HCT116 (cell line): ENCODE measurements at regions not wholly inside any gene's neighbourhood (a gene's known extent, or its start where the extent isn't known, plus 50 kb on each side); places are given as distances from the start of the nearest gene placed in this dataset.

Experiments used
- ATAC-seq: fragments of 200-7000 bp; cut with Tn5 transposase; 2 replicates; pipeline ENCODE4 v1.9.1; 2020; ENCODE audit warnings: mild to moderate bottlenecking, moderate library complexity
- BruUV-seq: library from RNA; stranded (reverse); fragments of 400-500 nt; replicated peaks from 2 replicates; lab custom pipeline; 2021; lab: Mats Ljungman, UMichigan
- CTCF ChIA-PET: fragments of 300-600 bp; sonication (Branson Sonifier 250); formaldehyde crosslinking; loops from one replicate; lab custom pipeline; 2021; ENCODE audit warnings: antibody characterized with exemption; lab: Charles Lee
- POLR2A ChIA-PET: fragments of 300-600, 350-600 bp; sonication (Branson Sonifier 250); formaldehyde crosslinking; loops from one replicate; lab custom pipeline; 2021; ENCODE audit warnings: antibody characterized with exemption; lab: Charles Lee
- RAD21 ChIA-PET, 2 experiments: fragments of 300-600 bp; sonication (Branson Sonifier 250); formaldehyde crosslinking; loops; one replicate each; lab custom pipeline; 2023; ENCODE audit warnings: low total read pairs in 2 of 2; ENCODE audit not compliant: uncharacterized antibody in 2 of 2, unreplicated experiment in 2 of 2, low non-redundant PET in 1 of 2; lab: Charles Lee
- DNase-seq: peaks from one replicate; pipeline ENCODE4 v3.0.0-alpha.2; 2010; ENCODE audit warnings: low read depth, low spot score
- H2AFZ ChIP-seq: fragments of 200-600 bp; shearing (Covaris generic), sonication (generic); 2 replicates; pipeline ENCODE4 v1.6.1; 2017; ENCODE audit warnings: low read depth, mixed run types, mixed read lengths, antibody characterized with exemption, low read length; ENCODE audit not compliant: poor library complexity, severe bottlenecking
- H3K27ac ChIP-seq: 2 replicates; pipeline ENCODE4 v1.5.1; 2012; ENCODE audit warnings: low read depth, low read length
- H3K27me3 ChIP-seq: fragments of 200-600 bp; sonication (generic); 2 replicates; pipeline ENCODE4 v1.6.1; 2016; ENCODE audit warnings: mixed run types, low read length, mixed read lengths; ENCODE audit not compliant: insufficient read depth
- H3K36me3 ChIP-seq, 2 experiments: fragments of 200-500 bp in 1 of 2; fragments of 200-600 bp in 1 of 2; sonication (Bioruptor generic) in 1 of 2; sonication (generic) in 1 of 2; 2 replicates each; pipeline versions ENCODE4 v1.5.1 to v1.6.1; 2014 to 2016; ENCODE audit warnings: low read length in 2 of 2, inconsistent platforms in 1 of 2, mixed read lengths in 1 of 2, mixed run types in 1 of 2; ENCODE audit not compliant: insufficient read depth in 2 of 2, control insufficient read depth in 1 of 2
- H3K4me1 ChIP-seq, 2 experiments: fragments of 200-600 bp in 1 of 2; sonication (generic) in 1 of 2; 2 replicates each; pipeline versions ENCODE4 v1.5.1 to v1.6.1; 2012 to 2017; ENCODE audit warnings: low read length in 2 of 2, inconsistent platforms in 1 of 2, mild to moderate bottlenecking in 1 of 2, mixed read lengths in 1 of 2, mixed run types in 1 of 2, moderate library complexity in 1 of 2; ENCODE audit not compliant: insufficient read depth in 2 of 2, control insufficient read depth in 1 of 2
- H3K4me2 ChIP-seq: fragments of 200-600 bp; sonication (generic); 2 replicates; pipeline ENCODE4 v1.6.1; 2017; ENCODE audit warnings: mixed run types, low read length, mixed read lengths
- H3K4me3 ChIP-seq, 2 experiments: fragments of 200-600 bp in 1 of 2; sonication (generic) in 1 of 2; replicated peaks in 1 of 2; 2 replicates each; pipeline ENCODE4 v1.5.1; 2011 to 2016; ENCODE audit warnings: low read length in 2 of 2, control low read depth in 1 of 2, low read depth in 1 of 2, mild to moderate bottlenecking in 1 of 2, mixed read lengths in 1 of 2, mixed run types in 1 of 2
- H3K79me2 ChIP-seq: fragments of 200-600 bp; sonication (generic); 2 replicates; pipeline ENCODE4 v1.6.1; 2017; ENCODE audit warnings: mild to moderate bottlenecking, mixed run types, low read length, moderate library complexity, mixed read lengths; ENCODE audit not compliant: insufficient read depth
- H3K9ac ChIP-seq: fragments of 200-600 bp; sonication (generic); 2 replicates; pipeline ENCODE4 v1.6.1; 2016; ENCODE audit warnings: low read length, mixed read lengths
- H3K9me2 ChIP-seq: fragments of 200-600 bp; sonication (generic), shearing (Covaris generic); 2 replicates; pipeline ENCODE4 v1.6.1; 2017; ENCODE audit warnings: mixed run types, mild to moderate bottlenecking, moderate library complexity; ENCODE audit not compliant: insufficient read depth
- H3K9me3 ChIP-seq, 2 experiments: fragments of 200-500 bp in 1 of 2; fragments of 200-600 bp in 1 of 2; sonication (Bioruptor generic) in 1 of 2; sonication (generic) in 1 of 2; 2 replicates each; pipeline ENCODE4 v1.6.1; 2014 to 2017; ENCODE audit warnings: low read length in 2 of 2, mixed read lengths in 2 of 2, inconsistent platforms in 1 of 2, low read depth in 1 of 2, mild to moderate bottlenecking in 1 of 2, mixed run types in 1 of 2, moderate library complexity in 1 of 2; ENCODE audit not compliant: control insufficient read depth in 1 of 2, insufficient read depth in 1 of 2
- H4K20me1 ChIP-seq: fragments of 200-600 bp; sonication (generic), shearing (Covaris generic); 2 replicates; pipeline ENCODE4 v1.6.1; 2017; ENCODE audit warnings: mixed run types, mild to moderate bottlenecking, moderate library complexity; ENCODE audit not compliant: insufficient read depth
- ATF3 ChIP-seq: IDR thresholded peaks from 2 replicates; pipeline ENCODE4 v1.6.1; 2012
- CBX3 ChIP-seq: IDR thresholded peaks from 2 replicates; pipeline ENCODE4 v1.6.1; 2012; ENCODE audit warnings: low read depth
- CEBPB ChIP-seq: IDR thresholded peaks from 2 replicates; pipeline ENCODE4 v1.6.1; 2012; ENCODE audit warnings: low read depth
- EGR1 ChIP-seq: IDR thresholded peaks from 2 replicates; pipeline ENCODE4 v1.6.1; 2012; ENCODE audit warnings: low read depth
- ELF1 ChIP-seq: IDR thresholded peaks from 2 replicates; pipeline ENCODE4 v1.6.1; 2012; ENCODE audit warnings: low read depth, borderline replicate concordance
- EZH2 ChIP-seq: fragments of 200-600 bp; sonication (generic); IDR thresholded peaks from 2 replicates; pipeline ENCODE4 v1.6.1; 2017; ENCODE audit warnings: antibody characterized with exemption, mixed run types
- EZH2phosphoT487 ChIP-seq: fragments of 200-600 bp; IDR thresholded peaks from 2 replicates; pipeline ENCODE4 v1.6.1; 2018; ENCODE audit warnings: antibody characterized with exemption, borderline replicate concordance
- FOSL1 ChIP-seq: IDR thresholded peaks from 2 replicates; pipeline ENCODE4 v1.6.1; 2012; ENCODE audit warnings: low read depth
- JUND ChIP-seq: IDR thresholded peaks from 2 replicates; pipeline ENCODE4 v1.6.1; 2012
- POLR2A ChIP-seq: IDR thresholded peaks from 2 replicates; pipeline ENCODE4 v1.7.0; 2011; ENCODE audit warnings: borderline replicate concordance; ENCODE audit not compliant: insufficient read depth, insufficient read length; ENCODE audit errors: extremely low read depth
- REST ChIP-seq: IDR thresholded peaks from 2 replicates; pipeline ENCODE4 v1.6.1; 2012; ENCODE audit warnings: low read depth
- SP1 ChIP-seq: IDR thresholded peaks from 2 replicates; pipeline ENCODE4 v1.6.1; 2012; ENCODE audit warnings: low read depth
- SRF ChIP-seq: IDR thresholded peaks from 2 replicates; pipeline ENCODE4 v1.6.1; 2012; ENCODE audit warnings: low read depth
- TCF7L2 ChIP-seq: IDR thresholded peaks from 2 replicates; pipeline ENCODE4 v1.7.0; 2011; ENCODE audit warnings: borderline replicate concordance, inconsistent platforms; ENCODE audit not compliant: insufficient read depth, insufficient read length; ENCODE audit errors: extremely low read depth
- YY1 ChIP-seq: IDR thresholded peaks from 2 replicates; pipeline ENCODE4 v1.6.1; 2011; ENCODE audit warnings: low read length, low read depth, moderate library complexity, mild to moderate bottlenecking; ENCODE audit not compliant: insufficient replicate concordance; ENCODE audit errors: extremely low read depth
- ZFX ChIP-seq: fragments of 450-650 bp; IDR thresholded peaks from 2 replicates; pipeline ENCODE4 v1.6.1; 2017
- ZNF274 ChIP-seq: fragments of 200-500 bp; sonication (Bioruptor generic); IDR thresholded peaks from 2 replicates; pipeline ENCODE4 v1.6.1; 2014; ENCODE audit warnings: mild to moderate bottlenecking, low read depth, low read length, inconsistent platforms
- intact Hi-C: fragments of 100-400 bp; cut with micrococcal nuclease; formaldehyde crosslinking; loops from 2 replicates; pipeline ENCODE4 v1.10.0; 2022
- TF ChIP-seq, protein P1 (sequence below), 3 experiments: fragments of 200-600 bp in 1 of 3; sonication (generic) in 1 of 3; IDR thresholded peaks in 2 of 3; conservative IDR thresholded peaks in 1 of 3; 2 replicates each; pipeline ENCODE4 v1.5.1; 2012 to 2017; ENCODE audit warnings: low read depth in 2 of 3, low read length in 2 of 3, antibody characterized with exemption in 1 of 3, borderline replicate concordance in 1 of 3, control low read depth in 1 of 3, mild to moderate bottlenecking in 1 of 3, mixed read lengths in 1 of 3, mixed run types in 1 of 3, moderate library complexity in 1 of 3; ENCODE audit not compliant: insufficient read depth in 1 of 3

DNA sequence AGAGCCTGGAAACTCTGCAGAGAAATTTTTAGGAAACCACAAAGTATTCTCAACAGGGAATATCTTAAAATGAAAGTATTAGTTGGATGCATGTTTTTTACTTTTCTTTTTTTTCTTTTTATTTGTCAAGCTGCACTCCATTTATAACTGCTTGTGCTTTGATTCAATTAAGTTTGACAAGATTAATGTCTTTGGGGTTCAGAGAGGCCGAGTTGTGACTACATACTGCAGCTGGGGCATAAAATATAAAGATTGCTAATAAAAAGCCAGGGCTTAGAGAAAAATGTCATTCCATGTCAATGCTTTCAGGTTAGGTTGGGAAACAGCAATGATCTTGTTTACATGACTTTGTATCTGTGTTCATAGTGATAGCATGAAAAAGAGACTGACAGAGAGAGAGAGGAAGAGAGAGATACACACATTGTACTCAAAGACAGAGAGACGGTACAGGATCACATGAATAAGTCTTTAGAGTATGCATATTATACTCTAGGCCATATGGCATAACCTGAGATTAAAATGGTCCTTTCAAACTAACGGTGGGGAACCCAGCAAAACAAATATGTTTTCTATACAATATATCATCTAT is 1022.3 kb upstream of the CNTNAP5 start:
- RAD21 ChIA-PET: no interaction called here
- ATAC-seq (no peak), DNase-seq (no peak)
- Histone ChIP-seq H4K20me1 (no peaks in the 10 kb centered on the region), H3K9me2 (no peaks in the 10 kb centered on the region), H3K9me3 (peaks cover 4 to 29% of the 10 kb centered on the region in 2 experiments; a peak in 2 of 4 replicates), H3K4me2 (no peak overlapping the region), H3K27ac (no peak overlapping the region), H3K36me3 (no peaks in the 10 kb centered on the region), H2AFZ (no peak overlapping the region), H3K4me1 (no peaks in the 10 kb centered on the region), H3K27me3 (no peaks in the 10 kb centered on the region), H3K9ac (no peak overlapping the region), H3K79me2 (no peaks in the 10 kb centered on the region), H3K4me3 (no peak overlapping the region)
- POLR2A ChIA-PET: no interaction called here
- CTCF ChIA-PET: no interaction called here
- TF ChIP-seq EZH2 (no peak), YY1 (no peak), POLR2A (no peak), ZNF274 (no peak), ZFX (no peak), SRF (no peak), ELF1 (no peak), SP1 (no peak), CEBPB (no peak), FOSL1 (no peak), REST (no peak), CBX3 (no peak), EZH2phosphoT487 (no peak), EGR1 (no peak), TCF7L2 (no peak), ATF3 (no peak), JUND (no peak)
- TF ChIP-seq, protein P1, sequence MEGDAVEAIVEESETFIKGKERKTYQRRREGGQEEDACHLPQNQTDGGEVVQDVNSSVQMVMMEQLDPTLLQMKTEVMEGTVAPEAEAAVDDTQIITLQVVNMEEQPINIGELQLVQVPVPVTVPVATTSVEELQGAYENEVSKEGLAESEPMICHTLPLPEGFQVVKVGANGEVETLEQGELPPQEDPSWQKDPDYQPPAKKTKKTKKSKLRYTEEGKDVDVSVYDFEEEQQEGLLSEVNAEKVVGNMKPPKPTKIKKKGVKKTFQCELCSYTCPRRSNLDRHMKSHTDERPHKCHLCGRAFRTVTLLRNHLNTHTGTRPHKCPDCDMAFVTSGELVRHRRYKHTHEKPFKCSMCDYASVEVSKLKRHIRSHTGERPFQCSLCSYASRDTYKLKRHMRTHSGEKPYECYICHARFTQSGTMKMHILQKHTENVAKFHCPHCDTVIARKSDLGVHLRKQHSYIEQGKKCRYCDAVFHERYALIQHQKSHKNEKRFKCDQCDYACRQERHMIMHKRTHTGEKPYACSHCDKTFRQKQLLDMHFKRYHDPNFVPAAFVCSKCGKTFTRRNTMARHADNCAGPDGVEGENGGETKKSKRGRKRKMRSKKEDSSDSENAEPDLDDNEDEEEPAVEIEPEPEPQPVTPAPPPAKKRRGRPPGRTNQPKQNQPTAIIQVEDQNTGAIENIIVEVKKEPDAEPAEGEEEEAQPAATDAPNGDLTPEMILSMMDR (IDR thresholded peaks at IDR 0.05 in 2 of 3, conservative IDR thresholded peaks at IDR 0.05 in 1 of 3; ENCODE audit: borderline replicate concordance in 1 of 3, insufficient read depth in 1 of 3, low read depth in 2 of 3, low read length in 2 of 3): no peak
- no TSS peak for BruUV-seq
- intact Hi-C loops: no loop called here
